ENCODE measurements at regions not wholly inside any gene's neighbourhood (a gene's known extent, or its start where the extent isn't known, plus 50 kb on each side); places are given as distances from the start of the nearest gene placed in this dataset.

DNA sequence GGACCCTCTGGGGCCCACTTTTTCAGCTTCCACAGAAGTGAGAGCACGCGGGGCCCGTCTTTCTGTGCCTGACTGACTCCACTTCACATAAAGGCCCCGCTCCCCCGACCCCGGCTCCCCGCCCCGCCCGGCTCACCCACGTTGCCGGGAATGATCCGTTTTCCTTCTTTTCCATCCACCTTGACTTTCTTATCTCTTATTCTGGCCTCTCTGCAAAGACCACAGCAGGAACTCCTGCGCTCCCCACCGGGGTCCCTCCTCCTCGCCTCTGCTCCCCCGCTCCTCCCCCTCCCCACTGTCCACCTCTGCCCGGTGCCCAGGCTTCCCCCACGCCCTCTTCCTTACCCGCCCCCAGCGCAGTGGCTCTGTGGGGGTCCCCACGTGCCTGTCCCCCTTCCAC lies 54.2 kb upstream of the CLDN24 start:
- TF ChIP-seq, protein P1, sequence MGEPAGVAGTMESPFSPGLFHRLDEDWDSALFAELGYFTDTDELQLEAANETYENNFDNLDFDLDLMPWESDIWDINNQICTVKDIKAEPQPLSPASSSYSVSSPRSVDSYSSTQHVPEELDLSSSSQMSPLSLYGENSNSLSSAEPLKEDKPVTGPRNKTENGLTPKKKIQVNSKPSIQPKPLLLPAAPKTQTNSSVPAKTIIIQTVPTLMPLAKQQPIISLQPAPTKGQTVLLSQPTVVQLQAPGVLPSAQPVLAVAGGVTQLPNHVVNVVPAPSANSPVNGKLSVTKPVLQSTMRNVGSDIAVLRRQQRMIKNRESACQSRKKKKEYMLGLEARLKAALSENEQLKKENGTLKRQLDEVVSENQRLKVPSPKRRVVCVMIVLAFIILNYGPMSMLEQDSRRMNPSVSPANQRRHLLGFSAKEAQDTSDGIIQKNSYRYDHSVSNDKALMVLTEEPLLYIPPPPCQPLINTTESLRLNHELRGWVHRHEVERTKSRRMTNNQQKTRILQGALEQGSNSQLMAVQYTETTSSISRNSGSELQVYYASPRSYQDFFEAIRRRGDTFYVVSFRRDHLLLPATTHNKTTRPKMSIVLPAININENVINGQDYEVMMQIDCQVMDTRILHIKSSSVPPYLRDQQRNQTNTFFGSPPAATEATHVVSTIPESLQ (CRISPR knock-in tag; IDR thresholded peaks at IDR 0.05), result no peak
- TF ChIP-seq, protein P2, sequence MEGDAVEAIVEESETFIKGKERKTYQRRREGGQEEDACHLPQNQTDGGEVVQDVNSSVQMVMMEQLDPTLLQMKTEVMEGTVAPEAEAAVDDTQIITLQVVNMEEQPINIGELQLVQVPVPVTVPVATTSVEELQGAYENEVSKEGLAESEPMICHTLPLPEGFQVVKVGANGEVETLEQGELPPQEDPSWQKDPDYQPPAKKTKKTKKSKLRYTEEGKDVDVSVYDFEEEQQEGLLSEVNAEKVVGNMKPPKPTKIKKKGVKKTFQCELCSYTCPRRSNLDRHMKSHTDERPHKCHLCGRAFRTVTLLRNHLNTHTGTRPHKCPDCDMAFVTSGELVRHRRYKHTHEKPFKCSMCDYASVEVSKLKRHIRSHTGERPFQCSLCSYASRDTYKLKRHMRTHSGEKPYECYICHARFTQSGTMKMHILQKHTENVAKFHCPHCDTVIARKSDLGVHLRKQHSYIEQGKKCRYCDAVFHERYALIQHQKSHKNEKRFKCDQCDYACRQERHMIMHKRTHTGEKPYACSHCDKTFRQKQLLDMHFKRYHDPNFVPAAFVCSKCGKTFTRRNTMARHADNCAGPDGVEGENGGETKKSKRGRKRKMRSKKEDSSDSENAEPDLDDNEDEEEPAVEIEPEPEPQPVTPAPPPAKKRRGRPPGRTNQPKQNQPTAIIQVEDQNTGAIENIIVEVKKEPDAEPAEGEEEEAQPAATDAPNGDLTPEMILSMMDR (IDR thresholded peaks at IDR 0.05), result no peak
- TF ChIP-seq TCF7 (CRISPR knock-in tag; IDR thresholded peaks at IDR 0.05; ENCODE audit: low read depth) (no peak), RELA (CRISPR knock-in tag; IDR thresholded peaks at IDR 0.05; ENCODE audit: borderline replicate concordance) (no peak)

All from WTC11 (cell line).